ENCODE measurements at regions not wholly inside any gene's neighbourhood (a gene's known extent, or its start where the extent isn't known, plus 50 kb on each side); places are given as distances from the start of the nearest gene placed in this dataset.
A peak's percentile ranks its signal among the peaks of the same experiment; 100 is the strongest.

DNA sequence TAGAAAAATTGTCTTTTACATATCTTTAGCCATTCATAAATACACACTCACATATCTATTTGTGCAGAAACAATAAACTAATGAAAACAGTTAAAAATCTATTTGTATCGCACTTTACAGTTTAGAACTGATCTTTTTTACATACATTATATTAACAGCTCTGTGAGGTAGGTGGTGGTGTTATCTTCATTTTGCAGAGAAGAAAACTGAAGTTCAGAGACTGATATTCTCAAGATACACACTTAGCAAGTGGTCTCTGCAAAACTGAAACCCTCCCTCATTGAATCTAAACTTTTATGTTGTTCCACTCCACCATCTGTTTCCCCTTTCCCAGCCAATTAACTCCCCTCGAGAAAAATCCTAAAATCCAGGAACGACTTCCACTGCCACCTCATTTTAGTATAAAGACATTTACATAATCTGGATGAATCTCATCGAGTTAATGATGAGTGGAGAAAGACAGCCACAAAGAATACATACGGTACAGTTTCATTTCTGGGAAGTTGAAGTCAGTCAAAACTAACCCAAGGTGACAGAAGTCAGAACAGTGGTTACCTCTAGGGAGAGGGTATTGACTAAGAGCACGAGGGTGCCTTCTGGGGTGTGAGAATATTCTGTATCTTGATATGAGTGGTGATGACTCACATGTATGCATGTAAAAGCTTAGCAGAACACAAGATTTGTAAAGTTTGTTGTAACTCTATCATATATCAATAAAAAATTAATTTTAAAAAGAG, 524.2 kb upstream of the TCF4 start (continued):
- TF ChIP-seq SMAD5 (IDR thresholded peaks at IDR 0.05; ENCODE audit: low read depth), result no peak
- no peak for TF ChIP-seq SMC3 (IDR thresholded peaks at IDR 0.05; ENCODE audit: borderline replicate concordance, low read length)
- TF ChIP-seq JUND (IDR thresholded peaks at IDR 0.05; ENCODE audit: low read depth, low read length), result no peak
- TF ChIP-seq NR2C2 (IDR thresholded peaks at IDR 0.05; ENCODE audit: borderline replicate concordance, control insufficient read depth, insufficient read length, low read depth), result no peak
- TF ChIP-seq ETV6 (conservative IDR thresholded peaks at IDR 0.05 in 1 of 2, IDR thresholded peaks at IDR 0.05 in 1 of 2; ENCODE audit: borderline replicate concordance in 1 of 2, low read depth in 1 of 2), result peak in 1 of 2 experiments; percentile 74; a peak in 2 of 4 replicates
- peak; percentile 99 for TF ChIP-seq BCL11A (IDR thresholded peaks at IDR 0.05; ENCODE audit: low read depth, low read length)
- TF ChIP-seq SP1 (IDR thresholded peaks at IDR 0.05; ENCODE audit: low read depth, low read length), result no peak
- peak; percentile 99 for TF ChIP-seq IRF4 (IDR thresholded peaks at IDR 0.05; ENCODE audit: low read depth, low read length)
- TF ChIP-seq CEBPB (IDR thresholded peaks at IDR 0.05; ENCODE audit: borderline replicate concordance in 1 of 2, low read depth in 2 of 2, low read length in 2 of 2), result no peak
- no peak for TF ChIP-seq KLF5 (IDR thresholded peaks at IDR 0.05; ENCODE audit: partially characterized antibody)
- TF ChIP-seq ASH2L (IDR thresholded peaks at IDR 0.05; ENCODE audit: borderline replicate concordance, low read depth), result no peak
- TF ChIP-seq MEF2A (IDR thresholded peaks at IDR 0.05; ENCODE audit: insufficient read depth, low read depth, low read length), result 0 out of 2 replicates have a peak, but pooled peaks have one; percentile 53
- TF ChIP-seq, protein P1, sequence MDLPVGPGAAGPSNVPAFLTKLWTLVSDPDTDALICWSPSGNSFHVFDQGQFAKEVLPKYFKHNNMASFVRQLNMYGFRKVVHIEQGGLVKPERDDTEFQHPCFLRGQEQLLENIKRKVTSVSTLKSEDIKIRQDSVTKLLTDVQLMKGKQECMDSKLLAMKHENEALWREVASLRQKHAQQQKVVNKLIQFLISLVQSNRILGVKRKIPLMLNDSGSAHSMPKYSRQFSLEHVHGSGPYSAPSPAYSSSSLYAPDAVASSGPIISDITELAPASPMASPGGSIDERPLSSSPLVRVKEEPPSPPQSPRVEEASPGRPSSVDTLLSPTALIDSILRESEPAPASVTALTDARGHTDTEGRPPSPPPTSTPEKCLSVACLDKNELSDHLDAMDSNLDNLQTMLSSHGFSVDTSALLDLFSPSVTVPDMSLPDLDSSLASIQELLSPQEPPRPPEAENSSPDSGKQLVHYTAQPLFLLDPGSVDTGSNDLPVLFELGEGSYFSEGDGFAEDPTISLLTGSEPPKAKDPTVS (IDR thresholded peaks at IDR 0.05; ENCODE audit: low read depth, low read length), result no peak
- TF ChIP-seq SPI1 (IDR thresholded peaks at IDR 0.05; ENCODE audit: borderline replicate concordance, insufficient read depth, low read depth, low read length), result no peak
- no peak for TF ChIP-seq RFX5 (IDR thresholded peaks at IDR 0.05; ENCODE audit: low read depth, low read length)
- TF ChIP-seq HDAC6 (IDR thresholded peaks at IDR 0.05; ENCODE audit: unreplicated experiment), result no peak
- TF ChIP-seq ZZZ3 (IDR thresholded peaks at IDR 0.05; ENCODE audit: control insufficient read depth, insufficient read length, low read depth), result no peak
- TF ChIP-seq FOXM1 (IDR thresholded peaks at IDR 0.05; ENCODE audit: low read depth, low read length), result peak; percentile 95
- TF ChIP-seq, protein P2, sequence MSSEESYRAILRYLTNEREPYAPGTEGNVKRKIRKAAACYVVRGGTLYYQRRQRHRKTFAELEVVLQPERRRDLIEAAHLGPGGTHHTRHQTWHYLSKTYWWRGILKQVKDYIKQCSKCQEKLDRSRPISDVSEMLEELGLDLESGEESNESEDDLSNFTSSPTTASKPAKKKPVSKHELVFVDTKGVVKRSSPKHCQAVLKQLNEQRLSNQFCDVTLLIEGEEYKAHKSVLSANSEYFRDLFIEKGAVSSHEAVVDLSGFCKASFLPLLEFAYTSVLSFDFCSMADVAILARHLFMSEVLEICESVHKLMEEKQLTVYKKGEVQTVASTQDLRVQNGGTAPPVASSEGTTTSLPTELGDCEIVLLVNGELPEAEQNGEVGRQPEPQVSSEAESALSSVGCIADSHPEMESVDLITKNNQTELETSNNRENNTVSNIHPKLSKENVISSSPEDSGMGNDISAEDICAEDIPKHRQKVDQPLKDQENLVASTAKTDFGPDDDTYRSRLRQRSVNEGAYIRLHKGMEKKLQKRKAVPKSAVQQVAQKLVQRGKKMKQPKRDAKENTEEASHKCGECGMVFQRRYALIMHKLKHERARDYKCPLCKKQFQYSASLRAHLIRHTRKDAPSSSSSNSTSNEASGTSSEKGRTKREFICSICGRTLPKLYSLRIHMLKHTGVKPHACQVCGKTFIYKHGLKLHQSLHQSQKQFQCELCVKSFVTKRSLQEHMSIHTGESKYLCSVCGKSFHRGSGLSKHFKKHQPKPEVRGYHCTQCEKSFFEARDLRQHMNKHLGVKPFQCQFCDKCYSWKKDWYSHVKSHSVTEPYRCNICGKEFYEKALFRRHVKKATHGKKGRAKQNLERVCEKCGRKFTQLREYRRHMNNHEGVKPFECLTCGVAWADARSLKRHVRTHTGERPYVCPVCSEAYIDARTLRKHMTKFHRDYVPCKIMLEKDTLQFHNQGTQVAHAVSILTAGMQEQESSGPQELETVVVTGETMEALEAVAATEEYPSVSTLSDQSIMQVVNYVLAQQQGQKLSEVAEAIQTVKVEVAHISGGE (CRISPR knock-in tag; IDR thresholded peaks at IDR 0.05), result no peak
- peak; percentile 95 for TF ChIP-seq PAX5 (IDR thresholded peaks at IDR 0.05; ENCODE audit: borderline replicate concordance, low read depth, low read length)
